ENCODE measurements at regions not wholly inside any gene's neighbourhood (a gene's known extent, or its start where the extent isn't known, plus 50 kb on each side); places are given as distances from the start of the nearest gene placed in this dataset.

DNA sequence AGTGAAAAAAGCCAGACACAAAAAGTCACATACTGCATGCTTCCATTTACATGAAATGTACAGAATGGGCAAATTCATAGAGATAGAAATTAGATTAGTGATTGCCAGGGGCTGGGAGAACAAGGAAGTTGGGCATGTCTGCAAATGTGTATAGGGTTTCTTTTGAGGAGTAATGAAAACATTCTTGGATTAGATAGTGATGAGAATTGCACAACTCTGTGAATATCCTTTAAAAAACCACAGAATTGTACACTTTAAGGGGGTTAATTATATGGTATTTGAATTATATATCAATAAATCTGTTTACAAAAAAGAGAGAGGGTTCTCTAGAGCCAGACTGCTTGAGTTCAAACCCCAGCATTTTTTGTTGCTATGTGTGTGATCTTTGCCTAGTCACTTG is 188.1 kb downstream of the CDC5L start:
- no peak for TF ChIP-seq EGR1 (IDR thresholded peaks at IDR 0.05)
- no peak for TF ChIP-seq EP300 (IDR thresholded peaks at IDR 0.05; ENCODE audit: borderline replicate concordance)
